ENCODE measurements at regions not wholly inside any gene's neighbourhood (a gene's known extent, or its start where the extent isn't known, plus 50 kb on each side); places are given as distances from the start of the nearest gene placed in this dataset.

GRCh38 chr12:61536525-61536924 is 723.7 kb upstream of the USP15 start:
- Histone ChIP-seq H3K9me3 (ENCODE audit: severe bottlenecking) (no peaks in the 10 kb centered on the region), H3K36me3 (no peaks in the 10 kb centered on the region), H3K4me3 (ENCODE audit: low read depth, low read length) (no peak overlapping the region), H3K27me3 (ENCODE audit: insufficient read depth, low read depth, severe bottlenecking) (no peaks in the 10 kb centered on the region), H3K27ac (no peak overlapping the region)
- no peak for DNase-seq
- TF ChIP-seq CTCF (IDR thresholded peaks at IDR 0.05; ENCODE audit: low read depth, low read length): no peak

GRCh38 chr12:61538951-61539350 is 721.3 kb upstream of the USP15 start:
- H3K27me3 ChIP-seq (ENCODE audit: insufficient read depth, low read depth, severe bottlenecking): no peaks in the 10 kb centered on the region
- H3K27ac ChIP-seq: no peak overlapping the region
- TF ChIP-seq CTCF (IDR thresholded peaks at IDR 0.05; ENCODE audit: low read depth, low read length): 0 out of 2 replicates have a peak, but pooled peaks have one; percentile 24
- no peak overlapping the region for H3K4me3 ChIP-seq (ENCODE audit: low read depth, low read length)
- peak; percentile 11 for DNase-seq
- no peaks in the 10 kb centered on the region for H3K36me3 ChIP-seq
- no peaks in the 10 kb centered on the region for H3K9me3 ChIP-seq (ENCODE audit: severe bottlenecking)

- no peak overlapping the region for H3K4me3 ChIP-seq (ENCODE audit: low read depth, low read length)
- H3K27me3 ChIP-seq (ENCODE audit: insufficient read depth, low read depth, severe bottlenecking): no peaks in the 10 kb centered on the region
- no peak for TF ChIP-seq CTCF (IDR thresholded peaks at IDR 0.05; ENCODE audit: low read depth, low read length)
- no peak for DNase-seq
- no peaks in the 10 kb centered on the region for H3K36me3 ChIP-seq
- H3K27ac ChIP-seq: no peak overlapping the region
- no peaks in the 10 kb centered on the region for H3K9me3 ChIP-seq (ENCODE audit: severe bottlenecking)
Observed at GRCh38 chr12:61542551-61542950, 717.7 kb upstream of the USP15 start.

- H3K36me3 ChIP-seq: no peaks in the 10 kb centered on the region
- no peaks in the 10 kb centered on the region for H3K9me3 ChIP-seq (ENCODE audit: severe bottlenecking)
- peak; percentile 9 for DNase-seq
- no peak overlapping the region for H3K4me3 ChIP-seq (ENCODE audit: low read depth, low read length)
- TF ChIP-seq CTCF (IDR thresholded peaks at IDR 0.05; ENCODE audit: low read depth, low read length): peak; percentile 26; the same call in 1 of the 2 replicates
- H3K27me3 ChIP-seq (ENCODE audit: insufficient read depth, low read depth, severe bottlenecking): no peaks in the 10 kb centered on the region
- no peak overlapping the region for H3K27ac ChIP-seq
Observed at GRCh38 chr12:61546296-61546695, 713.9 kb upstream of the USP15 start.

- H3K9me3 ChIP-seq (ENCODE audit: severe bottlenecking): no peaks in the 10 kb centered on the region
- TF ChIP-seq CTCF (IDR thresholded peaks at IDR 0.05; ENCODE audit: low read depth, low read length): no peak
- no peak overlapping the region for H3K27ac ChIP-seq
- no peak for DNase-seq
- no peak overlapping the region for H3K4me3 ChIP-seq (ENCODE audit: low read depth, low read length)
- no peaks in the 10 kb centered on the region for H3K27me3 ChIP-seq (ENCODE audit: insufficient read depth, low read depth, severe bottlenecking)
- no peaks in the 10 kb centered on the region for H3K36me3 ChIP-seq
Observed at GRCh38 chr12:61553091-61553490, 707.1 kb upstream of the USP15 start.

- H3K27ac ChIP-seq: no peak overlapping the region
- no peak for DNase-seq
- no peaks in the 10 kb centered on the region for H3K9me3 ChIP-seq (ENCODE audit: severe bottlenecking)
- no peaks in the 10 kb centered on the region for H3K36me3 ChIP-seq
- no peaks in the 10 kb centered on the region for H3K27me3 ChIP-seq (ENCODE audit: insufficient read depth, low read depth, severe bottlenecking)
- no peak for TF ChIP-seq CTCF (IDR thresholded peaks at IDR 0.05; ENCODE audit: low read depth, low read length)
- H3K4me3 ChIP-seq (ENCODE audit: low read depth, low read length): no peak overlapping the region
Observed at GRCh38 chr12:61554268-61555008, 705.8 kb upstream of the USP15 start.

All from WERI-Rb-1 (cell line).